CD4-positive, CD25-positive, alpha-beta regulatory T cell (primary cell): ENCODE measurements at regions not wholly inside any gene's neighbourhood (a gene's known extent, or its start where the extent isn't known, plus 50 kb on each side); places are given as distances from the start of the nearest gene placed in this dataset.

Source experiments
- ATAC-seq, 2 donors: fragments of 150-1000 bp; cut with Tn5 transposase; one replicate each; pipeline ENCODE4 v1.10.0; 2021; ENCODE audit warnings: low read depth in 2 of 2, moderate number of reproducible peaks in 2 of 2, moderate library complexity in 1 of 2
- DNase-seq, 3 donors: peaks; one replicate each; pipeline versions ENCODE4 v3.0.0 to v3.0.0-alpha.2; 2012 to 2022; ENCODE audit warnings: mixed read lengths in 1 of 3
- H3K27ac ChIP-seq: one replicate; pipeline ENCODE4 v1.7.0; 2013; ENCODE audit warnings: mild to moderate bottlenecking, low read length; ENCODE audit not compliant: insufficient read depth, poor library complexity, severe bottlenecking
- H3K27me3 ChIP-seq: one replicate; pipeline ENCODE4 v1.7.0; 2013; ENCODE audit warnings: low read length; ENCODE audit not compliant: control insufficient read depth, insufficient read depth
- H3K36me3 ChIP-seq: one replicate; pipeline ENCODE4 v1.7.0; 2013; ENCODE audit warnings: mild to moderate bottlenecking, low read length, moderate library complexity; ENCODE audit not compliant: control insufficient read depth, insufficient read depth
- H3K4me1 ChIP-seq: 2 replicates; pipeline ENCODE4 v1.7.0; 2013; ENCODE audit warnings: mild to moderate bottlenecking, low read length; ENCODE audit not compliant: insufficient read depth, control insufficient read depth, poor library complexity, severe bottlenecking
- H3K4me3 ChIP-seq: one replicate; pipeline ENCODE4 v1.7.0; 2013; ENCODE audit warnings: low read depth, mild to moderate bottlenecking, low read length, moderate library complexity
- H3K9me3 ChIP-seq, 2 experiments: 1 replicate in 1 of 2; 2 replicates in 1 of 2; pipeline ENCODE4 v1.7.0; 2013; ENCODE audit warnings: low read length in 2 of 2, mild to moderate bottlenecking in 1 of 2, moderate library complexity in 1 of 2; ENCODE audit not compliant: control insufficient read depth in 2 of 2
- H3K27ac Mint-ChIP-seq, 3 donors: one replicate each; pipeline ENCODE4 v1.8.0; 2020 to 2022; ENCODE audit warnings: mild to moderate bottlenecking in 3 of 3, mixed read lengths in 3 of 3, moderate library complexity in 2 of 3
- H3K27me3 Mint-ChIP-seq: one replicate; pipeline ENCODE4 v1.8.0; 2022; ENCODE audit warnings: mild to moderate bottlenecking, mixed read lengths
- H3K36me3 Mint-ChIP-seq: one replicate; pipeline ENCODE4 v1.8.0; 2020; ENCODE audit warnings: mixed read lengths
- H3K4me1 Mint-ChIP-seq, 4 donors: one replicate each; pipeline ENCODE4 v1.8.0; 2020 to 2022; ENCODE audit warnings: mixed read lengths in 4 of 4, mild to moderate bottlenecking in 1 of 4
- H3K4me3 Mint-ChIP-seq, 4 donors: one replicate each; pipeline ENCODE4 v1.8.0; 2020 to 2022; ENCODE audit warnings: mild to moderate bottlenecking in 4 of 4, mixed read lengths in 4 of 4, moderate library complexity in 3 of 4
- H3K9me3 Mint-ChIP-seq, 7 donors: one replicate each; pipeline ENCODE4 v1.8.0; 2020 to 2022; ENCODE audit warnings: mixed read lengths in 7 of 7, mild to moderate bottlenecking in 3 of 7, moderate library complexity in 2 of 7

DNA sequence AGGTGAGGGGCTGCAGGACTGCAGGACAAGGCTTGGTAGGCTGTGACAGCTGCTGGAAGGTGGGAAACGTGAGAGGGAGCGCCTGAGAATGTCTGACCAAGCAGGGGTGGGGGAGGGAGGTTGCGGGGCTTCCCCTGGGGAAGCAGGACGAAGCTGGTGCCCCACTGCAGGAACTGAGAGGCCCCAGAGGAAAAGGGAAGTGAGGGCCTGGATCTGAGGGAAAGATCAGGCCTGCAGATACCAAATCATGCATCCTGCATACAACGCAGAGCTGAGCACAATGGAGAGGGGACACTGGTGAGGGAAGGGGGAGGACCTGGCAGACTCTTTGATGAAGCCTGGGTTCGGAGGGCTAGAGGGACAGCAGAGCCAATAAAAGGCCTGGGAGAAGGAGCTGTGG, 65.7 kb upstream of the BACE2 start:
- Mint-ChIP-seq H3K4me3 (no peak overlapping the region), H3K27me3 (peaks cover 10% of the 10 kb centered on the region), H3K36me3 (no peaks in the 10 kb centered on the region), H3K27ac (no peak overlapping the region), H3K4me1 (no peaks in the 10 kb centered on the region), H3K9me3 (peaks cover 0 to 5% (median 0%) of the 10 kb centered on the region in 7 donors)
- Histone ChIP-seq H3K4me3 (no peak overlapping the region), H3K4me1 (no peaks in the 10 kb centered on the region), H3K9me3 (no peaks in the 10 kb centered on the region), H3K36me3 (no peaks in the 10 kb centered on the region), H3K27ac (no peak overlapping the region), H3K27me3 (no peaks in the 10 kb centered on the region)
- DNase-seq (no peak), ATAC-seq (no peak)

DNA sequence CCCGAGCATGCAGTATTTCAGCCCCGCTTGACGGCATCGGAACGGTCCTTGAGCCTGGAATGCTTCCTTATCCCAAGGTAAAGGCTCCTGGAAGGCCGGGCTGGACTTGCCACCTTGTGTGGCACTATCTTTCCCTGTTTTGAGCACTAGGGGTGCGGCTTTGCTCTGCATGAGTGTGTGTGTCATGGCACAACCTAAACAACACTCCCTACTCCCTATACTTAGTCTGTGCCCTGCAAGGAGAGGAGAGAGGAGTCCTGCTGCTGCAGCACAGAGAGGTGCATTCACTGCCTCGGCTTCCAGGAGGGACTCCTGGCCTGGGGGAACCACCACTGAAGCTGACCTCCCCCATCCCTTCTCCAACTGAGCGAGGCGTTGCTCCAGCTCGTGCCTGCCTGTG, 60.4 kb upstream of the BACE2 start:
- Histone ChIP-seq H3K27me3 (no peaks in the 10 kb centered on the region), H3K9me3 (no peaks in the 10 kb centered on the region), H3K4me1 (peaks cover 1% of the 10 kb centered on the region), H3K4me3 (no peak overlapping the region), H3K36me3 (no peaks in the 10 kb centered on the region), H3K27ac (no peak overlapping the region)
- Mint-ChIP-seq H3K9me3 (peaks cover 0 to 1% (median 0%) of the 10 kb centered on the region in 7 donors), H3K4me1 (peaks cover 0 to 11% (median 4%) of the 10 kb centered on the region in 4 donors), H3K27ac (no peak overlapping the region), H3K4me3 (no peak overlapping the region), H3K27me3 (peaks cover 10% of the 10 kb centered on the region), H3K36me3 (no peaks in the 10 kb centered on the region)
- ATAC-seq, result no peak
- DNase-seq, result no peak

DNA sequence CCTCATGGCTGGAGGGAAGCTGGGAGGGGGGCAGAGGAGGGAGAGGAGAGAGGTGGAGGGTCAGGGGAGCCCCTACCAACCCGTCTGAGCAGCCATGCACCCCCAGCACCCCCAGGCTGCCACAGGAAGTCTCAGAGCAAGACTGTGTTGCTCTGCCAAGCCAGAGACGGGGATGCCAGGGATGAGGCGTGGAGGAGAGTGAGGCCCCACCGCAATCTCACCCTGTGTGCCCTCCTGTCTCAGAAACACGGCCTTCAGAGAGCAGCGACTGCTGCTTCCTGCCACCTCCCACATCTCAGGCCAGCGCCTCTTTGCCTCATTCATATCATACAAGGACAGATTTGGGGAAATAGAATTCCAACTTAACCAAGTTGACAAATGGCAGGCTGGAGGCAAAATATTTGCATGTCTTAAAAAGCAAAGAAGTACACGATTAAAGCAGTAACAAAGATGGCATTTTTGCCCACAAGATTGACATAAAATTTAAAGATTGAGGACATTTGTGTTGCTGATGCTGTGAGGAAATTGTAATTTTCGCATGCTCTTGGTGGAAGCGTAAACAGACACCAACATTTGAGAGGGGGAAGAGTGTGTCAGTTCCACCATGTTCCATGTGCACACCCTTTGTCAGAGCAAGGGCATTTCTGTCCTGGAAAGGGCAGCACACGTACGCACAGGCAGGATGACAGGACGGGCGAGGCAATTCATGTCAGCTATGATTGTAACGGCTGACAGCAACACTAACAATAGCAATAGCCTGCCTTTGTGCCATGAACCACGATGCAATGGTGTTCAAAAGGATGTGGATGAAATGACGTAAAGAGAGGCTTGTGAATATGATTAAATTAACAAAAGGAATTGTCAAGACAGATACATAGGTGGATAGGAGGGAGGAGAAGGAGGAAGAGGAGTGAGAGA, 59.0 kb upstream of the BACE2 start:
- no peak overlapping the region for H3K27ac Mint-ChIP-seq
- H3K9me3 Mint-ChIP-seq, result peaks cover 0 to 1% (median 0%) of the 10 kb centered on the region in 7 donors
- peaks cover 10% of the 10 kb centered on the region for H3K27me3 Mint-ChIP-seq
- Histone ChIP-seq H3K27ac (no peak overlapping the region), H3K9me3 (no peaks in the 10 kb centered on the region), H3K4me3 (no peak overlapping the region), H3K4me1 (peaks cover 5% of the 10 kb centered on the region), H3K27me3 (no peaks in the 10 kb centered on the region), H3K36me3 (no peaks in the 10 kb centered on the region)
- no peak overlapping the region for H3K4me3 Mint-ChIP-seq
- H3K36me3 Mint-ChIP-seq, result no peaks in the 10 kb centered on the region
- H3K4me1 Mint-ChIP-seq, result peaks cover 0 to 23% (median 8%) of the 10 kb centered on the region in 4 donors
- DNase-seq (no peak), ATAC-seq (no peak)

DNA sequence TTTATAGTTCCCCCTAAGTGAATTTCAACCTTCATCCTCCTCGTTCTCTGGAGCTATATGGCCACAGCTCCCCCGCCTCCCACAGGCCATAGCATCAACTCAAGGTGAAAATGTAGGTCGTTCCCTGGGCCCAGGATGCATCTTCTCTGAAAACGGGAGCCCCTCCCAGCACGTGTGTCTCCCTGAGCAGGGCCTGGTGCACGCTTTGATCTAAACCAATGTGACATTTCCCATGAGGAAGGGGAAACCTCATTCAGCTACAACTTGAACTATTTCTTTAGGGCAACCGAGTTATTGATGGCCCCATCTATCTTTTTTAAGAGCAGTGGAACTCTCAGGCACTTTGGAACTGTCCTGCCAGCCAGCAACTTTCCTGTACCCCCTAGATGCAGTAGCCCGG, 57.8 kb upstream of the BACE2 start:
- ATAC-seq, result no peak
- Mint-ChIP-seq H3K36me3 (no peaks in the 10 kb centered on the region), H3K27ac (no peak overlapping the region), H3K9me3 (peaks cover 0 to 1% (median 0%) of the 10 kb centered on the region in 7 donors), H3K27me3 (peaks cover 4% of the 10 kb centered on the region), H3K4me1 (peaks cover 0 to 23% (median 8%) of the 10 kb centered on the region in 4 donors), H3K4me3 (no peak overlapping the region)
- no peak overlapping the region for H3K4me3 ChIP-seq
- no peaks in the 10 kb centered on the region for H3K36me3 ChIP-seq
- DNase-seq, result no peak
- H3K27ac ChIP-seq, result no peak overlapping the region
- no peaks in the 10 kb centered on the region for H3K9me3 ChIP-seq
- peaks cover 5% of the 10 kb centered on the region for H3K4me1 ChIP-seq
- H3K27me3 ChIP-seq, result no peaks in the 10 kb centered on the region

DNA sequence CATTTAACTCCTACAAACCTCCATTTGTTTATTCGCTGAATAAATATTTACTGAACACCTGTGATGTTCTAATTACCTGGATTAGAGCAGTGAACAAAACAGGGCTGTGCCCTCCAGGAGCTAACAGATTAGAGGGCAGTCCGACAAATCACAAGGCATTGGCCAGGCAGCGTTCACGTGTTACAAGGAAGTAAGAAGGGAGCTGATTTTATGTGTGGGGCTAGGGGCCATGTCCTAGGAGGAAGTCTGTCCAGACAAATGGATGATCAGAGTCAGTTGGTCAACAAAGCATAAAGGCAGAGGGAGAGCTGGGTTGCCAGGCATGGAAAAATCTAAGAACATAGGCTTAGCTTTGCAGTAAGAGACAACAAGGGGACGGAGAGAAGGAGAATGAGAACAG, 57.3 kb upstream of the BACE2 start:
- peaks cover 5% of the 10 kb centered on the region for H3K4me1 ChIP-seq
- no peaks in the 10 kb centered on the region for H3K36me3 Mint-ChIP-seq
- no peaks in the 10 kb centered on the region for H3K9me3 ChIP-seq
- ATAC-seq (no peak), DNase-seq (no peak)
- no peaks in the 10 kb centered on the region for H3K36me3 ChIP-seq
- peaks cover 0 to 1% (median 0%) of the 10 kb centered on the region in 7 donors for H3K9me3 Mint-ChIP-seq
- H3K27ac ChIP-seq, result no peak overlapping the region
- no peaks in the 10 kb centered on the region for H3K27me3 ChIP-seq
- no peaks in the 10 kb centered on the region for H3K27me3 Mint-ChIP-seq
- H3K4me3 ChIP-seq, result no peak overlapping the region
- H3K4me3 Mint-ChIP-seq, result no peak overlapping the region
- H3K4me1 Mint-ChIP-seq, result peaks cover 0 to 23% (median 8%) of the 10 kb centered on the region in 4 donors
- no peak overlapping the region for H3K27ac Mint-ChIP-seq

DNA sequence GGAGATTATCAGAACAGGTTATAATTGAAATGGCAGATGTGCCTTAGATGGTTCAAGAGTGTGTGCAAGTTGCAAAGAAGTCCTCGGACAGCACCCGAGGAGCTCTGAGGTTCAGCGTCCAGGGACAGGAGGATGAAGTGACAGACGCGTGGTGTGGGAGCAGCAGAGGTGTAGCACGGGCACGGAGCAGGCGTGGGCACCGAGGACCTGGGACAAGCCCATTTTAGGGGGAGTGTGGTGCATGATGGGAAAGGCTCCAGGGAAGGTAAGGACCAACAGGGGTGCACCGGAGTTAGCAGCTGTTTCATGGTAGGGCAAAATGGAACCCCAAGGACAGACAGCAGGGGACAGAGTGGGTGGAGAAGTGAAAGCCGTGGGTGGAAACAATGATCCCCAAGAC, 56.3 kb upstream of the BACE2 start:
- Mint-ChIP-seq H3K27me3 (no peaks in the 10 kb centered on the region), H3K4me3 (peak overlapping the region in 3 of 4 donors; percentile 8 to 44 (median 29)), H3K4me1 (peaks cover 0 to 23% (median 8%) of the 10 kb centered on the region in 4 donors), H3K36me3 (no peaks in the 10 kb centered on the region), H3K27ac (peak overlapping the region in 2 of 3 donors; percentile 1 to 23), H3K9me3 (peaks cover 0 to 1% (median 0%) of the 10 kb centered on the region in 7 donors)
- H3K9me3 ChIP-seq, result no peaks in the 10 kb centered on the region
- H3K27me3 ChIP-seq, result no peaks in the 10 kb centered on the region
- H3K4me3 ChIP-seq, result no peak overlapping the region
- peaks cover 5% of the 10 kb centered on the region for H3K4me1 ChIP-seq
- DNase-seq (no peak), ATAC-seq (no peak)
- no peak overlapping the region for H3K27ac ChIP-seq
- H3K36me3 ChIP-seq, result no peaks in the 10 kb centered on the region

DNA sequence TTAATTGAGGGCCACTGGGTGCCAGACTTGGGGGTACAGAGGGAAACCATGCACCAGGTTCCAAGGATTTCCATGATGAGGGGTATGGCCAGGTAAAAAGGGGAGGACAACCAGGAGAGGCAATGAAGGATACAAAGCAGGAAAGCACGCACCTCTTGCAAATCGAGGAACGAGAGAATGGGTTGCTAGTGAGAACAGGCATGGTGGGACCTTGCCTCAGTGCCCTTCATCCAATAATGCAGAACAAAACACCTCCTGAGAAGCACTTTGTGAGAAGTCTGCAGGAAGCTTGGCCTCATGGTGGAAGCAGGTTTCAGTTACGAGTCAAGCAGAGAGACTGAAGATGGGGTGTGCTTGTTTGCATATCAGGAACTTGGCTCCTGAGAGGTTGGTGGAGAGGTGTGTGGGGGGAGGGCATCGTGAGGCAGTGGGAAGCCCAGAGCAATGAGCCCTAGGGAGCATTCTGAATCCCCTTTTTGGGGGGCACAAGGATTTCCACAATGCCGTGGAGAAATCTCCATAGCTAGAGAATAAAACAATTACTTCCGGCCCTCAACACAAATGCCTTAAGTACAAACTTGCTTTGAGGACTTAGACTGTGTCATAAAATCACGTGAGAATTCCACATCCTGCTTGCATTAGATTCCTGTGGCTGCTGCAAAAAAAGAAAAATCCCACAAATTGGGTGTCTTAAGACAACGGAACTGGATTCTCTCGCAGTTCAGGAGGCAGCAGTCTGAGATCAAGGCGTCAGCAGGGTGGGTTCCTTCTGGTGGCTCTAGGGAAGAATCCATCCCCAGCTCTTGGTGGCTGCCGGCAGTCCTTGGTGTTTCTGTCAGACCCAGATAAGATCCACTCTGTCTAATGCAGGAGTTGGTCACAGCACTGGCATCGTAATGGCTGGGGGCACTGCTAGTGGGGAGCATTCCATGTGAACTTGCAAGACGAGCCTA, 54.9 kb upstream of the BACE2 start:
- Mint-ChIP-seq H3K4me1 (peaks cover 0 to 23% (median 8%) of the 10 kb centered on the region in 4 donors), H3K27ac (peak overlapping the region; percentile 56 to 85 (median 78)), H3K36me3 (no peaks in the 10 kb centered on the region), H3K4me3 (peak overlapping the region; percentile 23 to 83 (median 66)), H3K27me3 (no peaks in the 10 kb centered on the region), H3K9me3 (peaks cover 0 to 1% (median 0%) of the 10 kb centered on the region in 7 donors)
- H3K36me3 ChIP-seq, result no peaks in the 10 kb centered on the region
- H3K4me1 ChIP-seq, result peaks cover 5% of the 10 kb centered on the region
- H3K4me3 ChIP-seq, result peak overlapping the region; percentile 57
- H3K27me3 ChIP-seq, result no peaks in the 10 kb centered on the region
- ATAC-seq (peak in 1 of 2 donors; percentile 18), DNase-seq (peak in 1 of 3 donors; percentile 13)
- H3K27ac ChIP-seq, result peak overlapping the region; percentile 5
- H3K9me3 ChIP-seq, result no peaks in the 10 kb centered on the region
